Muscle layer of duodenum (tissue), 2 donors: ENCODE measurements at regions not wholly inside any gene's neighbourhood (a gene's known extent, or its start where the extent isn't known, plus 50 kb on each side); places are given as distances from the start of the nearest gene placed in this dataset.

Experiments used
- H3K27ac ChIP-seq: one replicate; pipeline ENCODE4 v1.7.0; 2013; ENCODE audit warnings: mild to moderate bottlenecking, low read length
- H3K27me3 ChIP-seq: one replicate; pipeline ENCODE4 v1.7.0; 2013; ENCODE audit warnings: low read depth, mild to moderate bottlenecking, control low read depth, low read length
- H3K36me3 ChIP-seq, 2 donors: one replicate each; pipeline ENCODE4 v1.7.0; 2013; ENCODE audit warnings: low read length in 2 of 2, control low read depth in 1 of 2, mild to moderate bottlenecking in 1 of 2; ENCODE audit not compliant: insufficient read depth in 2 of 2, control insufficient read depth in 1 of 2
- H3K4me1 ChIP-seq, 2 donors: one replicate each; pipeline ENCODE4 v1.7.0; 2013; ENCODE audit warnings: low read length in 2 of 2, mild to moderate bottlenecking in 2 of 2, control low read depth in 1 of 2, moderate library complexity in 1 of 2; ENCODE audit not compliant: insufficient read depth in 2 of 2, control insufficient read depth in 1 of 2
- H3K4me3 ChIP-seq, 2 donors: one replicate each; pipeline ENCODE4 v1.7.0; 2013; ENCODE audit warnings: low read length in 2 of 2, low read depth in 1 of 2, mild to moderate bottlenecking in 1 of 2
- H3K9me3 ChIP-seq, 2 donors: one replicate each; pipeline ENCODE4 v1.7.0; 2013; ENCODE audit warnings: low read length in 2 of 2, control low read depth in 1 of 2, mild to moderate bottlenecking in 1 of 2; ENCODE audit not compliant: control insufficient read depth in 1 of 2
- donor health status: healthy.

- no peaks in the 10 kb centered on the region for H3K27me3 ChIP-seq
- H3K27ac ChIP-seq: no peak overlapping the region
- no peaks in the 10 kb centered on the region for H3K36me3 ChIP-seq
Observed at GRCh38 chr3:117191245-117191644, 481.7 kb downstream of the TUSC7 start.

GRCh38 chr3:117192888-117193287 is 483.3 kb downstream of the TUSC7 start:
- H3K27me3 ChIP-seq: no peaks in the 10 kb centered on the region
- no peaks in the 10 kb centered on the region for H3K36me3 ChIP-seq
- no peak overlapping the region for H3K27ac ChIP-seq
- no peak overlapping the region for H3K4me3 ChIP-seq
- no peaks in the 10 kb centered on the region for H3K9me3 ChIP-seq
- no peaks in the 10 kb centered on the region for H3K4me1 ChIP-seq

More at GRCh38 chr3:117191245-117191644, 481.7 kb downstream of the TUSC7 start:
- Histone ChIP-seq H3K4me3 (no peak overlapping the region), H3K4me1 (no peaks in the 10 kb centered on the region), H3K9me3 (no peaks in the 10 kb centered on the region)

DNA sequence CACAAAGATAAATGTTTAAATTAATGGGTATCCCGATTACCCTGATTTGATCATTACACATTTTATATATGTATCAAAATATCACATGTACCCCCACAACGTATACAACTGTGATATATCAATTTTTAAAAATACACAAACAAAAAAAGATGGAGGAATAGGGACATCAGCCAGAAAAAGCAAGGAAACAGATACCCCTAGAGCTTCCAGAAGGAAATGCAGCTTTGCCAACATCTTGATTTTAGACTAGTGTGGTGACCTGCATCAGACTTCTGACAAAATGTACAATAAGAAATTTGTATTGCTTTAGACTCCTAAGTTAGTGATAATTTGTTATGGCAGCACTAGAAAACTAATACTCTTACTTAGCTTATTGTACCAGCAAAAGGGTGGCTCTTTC is 483.8 kb downstream of the TUSC7 start:
- H3K27me3 ChIP-seq: no peaks in the 10 kb centered on the region

DNA sequence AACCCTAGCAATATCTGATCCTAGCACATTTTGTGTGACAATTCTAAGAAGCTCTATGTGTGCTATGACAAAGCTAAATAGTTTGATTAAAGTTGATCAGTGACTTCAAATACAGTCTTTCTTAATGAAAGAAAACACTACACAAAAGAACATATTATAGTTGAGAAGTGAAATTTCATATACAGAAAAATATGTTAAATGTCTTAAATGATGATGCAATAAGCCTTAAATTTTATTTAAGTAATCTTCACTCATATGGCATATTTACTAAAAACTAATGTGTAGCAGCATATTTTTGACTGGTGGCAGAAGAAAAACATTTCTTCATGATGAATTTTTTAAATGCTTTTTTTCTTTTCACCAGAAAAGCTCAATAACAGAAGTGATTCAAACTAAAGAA is 485.5 kb downstream of the TUSC7 start:
- no peak overlapping the region for H3K27ac ChIP-seq
- H3K4me1 ChIP-seq: no peaks in the 10 kb centered on the region
- no peaks in the 10 kb centered on the region for H3K9me3 ChIP-seq
- H3K36me3 ChIP-seq: no peaks in the 10 kb centered on the region
- no peaks in the 10 kb centered on the region for H3K27me3 ChIP-seq
- H3K4me3 ChIP-seq: no peak overlapping the region

More for the DNA sequence above, 483.8 kb downstream of the TUSC7 start:
- H3K27ac ChIP-seq: no peak overlapping the region
- H3K9me3 ChIP-seq: no peaks in the 10 kb centered on the region
- no peak overlapping the region for H3K4me3 ChIP-seq
- H3K4me1 ChIP-seq: no peaks in the 10 kb centered on the region
- no peaks in the 10 kb centered on the region for H3K36me3 ChIP-seq

GRCh38 chr3:117200962-117201361 is 491.4 kb downstream of the TUSC7 start:
- Histone ChIP-seq H3K4me3 (no peak overlapping the region), H3K4me1 (no peaks in the 10 kb centered on the region), H3K9me3 (no peaks in the 10 kb centered on the region), H3K27me3 (no peaks in the 10 kb centered on the region), H3K27ac (no peak overlapping the region), H3K36me3 (no peaks in the 10 kb centered on the region)

DNA sequence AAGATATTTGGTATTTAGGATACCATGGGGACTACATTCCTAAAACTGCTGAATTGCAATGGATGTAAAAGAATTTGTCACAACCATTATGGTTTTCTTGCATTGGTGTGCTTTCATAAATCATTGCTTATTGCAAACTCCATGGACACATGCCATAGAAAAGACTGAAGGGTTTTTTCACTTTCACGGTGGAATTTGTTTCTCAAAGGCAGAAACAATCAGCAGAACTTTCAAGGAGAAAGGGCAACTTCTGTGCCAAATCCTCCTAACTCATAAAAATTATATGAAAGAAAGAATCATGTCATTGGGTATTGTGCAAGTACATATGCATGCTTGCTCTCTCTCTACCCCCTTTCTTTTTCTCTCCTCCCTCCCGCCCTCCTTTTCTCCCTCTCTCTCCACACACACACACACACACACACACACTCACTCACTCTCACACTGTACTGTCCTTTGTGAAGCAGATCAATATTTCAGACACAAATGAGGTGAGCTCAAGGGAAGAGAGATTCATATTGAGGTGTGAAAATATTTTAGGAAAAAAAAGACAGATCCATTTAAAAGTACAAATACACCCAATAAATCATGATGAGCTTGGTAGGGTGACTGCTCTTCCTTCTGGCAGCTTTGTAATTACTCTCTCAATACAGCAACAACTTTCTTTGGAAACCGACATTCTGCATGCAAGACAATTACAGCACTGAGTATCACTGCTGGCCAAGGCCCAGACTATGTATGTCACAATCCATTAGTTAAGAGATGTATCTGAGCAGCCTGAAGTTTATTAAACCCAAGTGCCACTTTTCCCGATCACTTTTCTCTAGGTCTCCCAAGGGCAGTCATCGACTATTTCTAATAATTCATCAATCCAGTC is 492.6 kb downstream of the TUSC7 start:
- Histone ChIP-seq H3K4me3 (no peak overlapping the region), H3K9me3 (no peaks in the 10 kb centered on the region), H3K36me3 (no peaks in the 10 kb centered on the region), H3K27me3 (no peaks in the 10 kb centered on the region), H3K27ac (no peak overlapping the region), H3K4me1 (no peaks in the 10 kb centered on the region)

- no peak overlapping the region for H3K4me3 ChIP-seq
- no peaks in the 10 kb centered on the region for H3K27me3 ChIP-seq
- H3K27ac ChIP-seq: no peak overlapping the region
- H3K9me3 ChIP-seq: peaks cover 0 to 5% of the 10 kb centered on the region in 2 donors
- no peaks in the 10 kb centered on the region for H3K36me3 ChIP-seq
- H3K4me1 ChIP-seq: no peaks in the 10 kb centered on the region
Observed at GRCh38 chr3:117217355-117217754, 507.8 kb downstream of the TUSC7 start.

- Histone ChIP-seq H3K27me3 (no peaks in the 10 kb centered on the region), H3K27ac (no peak overlapping the region), H3K9me3 (peaks cover 0 to under 1% of the 10 kb centered on the region in 2 donors), H3K36me3 (no peaks in the 10 kb centered on the region), H3K4me1 (no peaks in the 10 kb centered on the region), H3K4me3 (no peak overlapping the region)
Observed at GRCh38 chr3:117217760-117218316, 508.3 kb downstream of the TUSC7 start.

- H3K27ac ChIP-seq: no peak overlapping the region
- no peaks in the 10 kb centered on the region for H3K36me3 ChIP-seq
- no peak overlapping the region for H3K4me3 ChIP-seq
- no peaks in the 10 kb centered on the region for H3K9me3 ChIP-seq
- H3K4me1 ChIP-seq: no peaks in the 10 kb centered on the region
- H3K27me3 ChIP-seq: no peaks in the 10 kb centered on the region
Observed at GRCh38 chr3:117218641-117219048, 509.1 kb downstream of the TUSC7 start.

- Histone ChIP-seq H3K36me3 (no peaks in the 10 kb centered on the region), H3K9me3 (no peaks in the 10 kb centered on the region), H3K4me3 (no peak overlapping the region), H3K27ac (no peak overlapping the region), H3K4me1 (no peaks in the 10 kb centered on the region), H3K27me3 (no peaks in the 10 kb centered on the region)
Observed at GRCh38 chr3:117219296-117219695, 509.7 kb downstream of the TUSC7 start.

- Histone ChIP-seq H3K27ac (no peak overlapping the region), H3K36me3 (no peaks in the 10 kb centered on the region), H3K9me3 (no peaks in the 10 kb centered on the region), H3K4me1 (no peaks in the 10 kb centered on the region), H3K4me3 (no peak overlapping the region), H3K27me3 (no peaks in the 10 kb centered on the region)
Observed at GRCh38 chr3:117226932-117227331, 517.4 kb downstream of the TUSC7 start.
